Keratinocyte (primary cell): ENCODE measurements at regions not wholly inside any gene's neighbourhood (a gene's known extent, or its start where the extent isn't known, plus 50 kb on each side); places are given as distances from the start of the nearest gene placed in this dataset.
"Not testable (repeated sequence)": the region's sequence is repeated elsewhere in the genome, so short reads cannot be mapped to it uniquely, and the experiment has no call there.

Source experiments
- CTCF ChIP-seq, 3 experiments: IDR thresholded peaks in 1 of 3; conservative IDR thresholded peaks in 1 of 3; optimal IDR thresholded peaks in 1 of 3; 2 replicates in 2 of 3; 3 replicates in 1 of 3; pipeline versions ENCODE3 to v1.5.1; 2011; ENCODE audit warnings: low read length in 3 of 3, mild to moderate bottlenecking in 3 of 3, moderate library complexity in 2 of 3, control low read depth in 1 of 3, inconsistent platforms in 1 of 3; ENCODE audit not compliant: insufficient read depth in 2 of 3; ENCODE audit errors: extremely low read depth in 1 of 3
- EZH2 ChIP-seq: IDR thresholded peaks from one replicate; pipeline ENCODE4 v1.6.1; 2012; ENCODE audit warnings: inconsistent platforms, mild to moderate bottlenecking, low read length, moderate library complexity

DNA sequence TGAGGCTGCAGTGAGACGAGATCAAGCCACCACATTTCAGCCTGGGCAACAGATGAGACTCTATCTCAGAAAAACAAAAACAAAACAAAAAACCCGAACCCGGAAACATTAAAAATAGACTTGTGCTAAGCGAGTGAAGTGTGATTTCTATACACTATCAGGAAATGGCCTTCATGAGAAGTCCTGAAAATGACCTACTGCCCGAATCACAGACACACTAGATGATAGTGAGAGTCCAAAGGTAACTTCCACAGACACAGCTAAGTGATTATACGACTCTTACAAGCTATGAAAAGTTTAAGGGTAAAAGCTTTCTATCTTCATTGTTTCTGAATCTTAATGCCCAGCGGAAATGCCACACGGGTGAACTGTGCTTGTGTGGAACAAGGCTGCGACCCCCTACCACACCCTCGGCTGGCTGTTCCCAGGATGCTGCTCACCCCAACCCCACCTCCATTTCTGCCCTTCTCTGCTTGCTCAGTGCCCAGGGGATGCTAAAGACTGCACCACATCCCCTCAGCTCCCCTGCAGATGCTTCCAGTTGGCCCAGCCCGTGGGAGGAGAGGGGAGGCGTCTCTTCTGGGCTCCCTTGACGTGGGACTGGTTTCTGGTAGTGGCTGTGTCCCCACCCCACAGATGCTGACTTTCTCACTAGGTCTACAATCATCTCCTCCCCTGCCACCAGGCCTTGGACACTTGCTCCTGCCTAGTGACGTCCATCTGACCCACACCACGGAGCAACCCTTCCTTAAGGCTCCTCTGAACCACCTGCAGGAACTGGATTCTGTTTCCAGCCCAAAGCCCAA, 49.7 kb upstream of the LPCAT1 start:
- TF ChIP-seq CTCF (optimal IDR thresholded peaks at IDR 0.05 in 1 of 3, IDR thresholded peaks at IDR 0.05 in 1 of 3, conservative IDR thresholded peaks at IDR 0.05 in 1 of 3; ENCODE audit: extremely low read depth in 1 of 3, insufficient read depth in 2 of 3, low read length in 3 of 3); EZH2: not testable (repeated sequence)
